Activated T-cell treated with anti-CD3 and anti-CD28 coated beads, Interleukin-2, amount 50 U/mL, for 1 hour (primary cell): ENCODE measurements at regions not wholly inside any gene's neighbourhood (a gene's known extent, or its start where the extent isn't known, plus 50 kb on each side); places are given as distances from the start of the nearest gene placed in this dataset.

Experiments
- DNase-seq: peaks from one replicate; pipeline ENCODE4 v3.0.0-alpha.2; 2020

DNA sequence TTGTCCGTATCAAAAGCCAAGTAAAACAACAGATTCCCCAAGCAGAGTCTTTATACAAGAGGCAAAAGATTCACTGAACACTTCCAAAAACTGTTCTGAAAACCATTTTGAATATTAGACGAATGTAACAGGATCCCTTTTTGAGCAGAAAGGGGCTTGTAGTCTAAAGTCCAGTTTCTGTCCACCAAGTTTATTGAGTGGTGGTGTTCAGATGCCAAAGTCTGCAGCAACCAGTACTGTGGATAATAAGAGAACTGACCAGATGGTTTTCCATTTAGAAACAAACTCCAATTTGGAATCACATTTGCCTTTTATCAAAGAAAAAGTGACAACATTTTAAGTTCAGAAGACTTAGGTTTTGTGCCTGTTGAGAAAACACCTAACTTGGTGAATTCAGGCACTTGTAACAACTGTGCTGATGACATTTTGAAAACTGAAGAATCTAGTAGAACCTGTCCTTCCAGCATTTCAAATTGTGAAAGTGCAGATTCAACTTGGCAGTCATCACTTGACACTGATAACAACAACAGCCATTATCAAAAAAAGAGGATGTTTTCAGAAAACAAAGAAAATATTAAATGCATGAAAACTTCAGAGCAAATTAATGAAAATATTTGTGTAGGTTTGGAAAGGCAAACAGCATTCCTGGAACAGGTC, 217.1 kb downstream of the CSNK2A3 start:
- no peak for DNase-seq

DNA sequence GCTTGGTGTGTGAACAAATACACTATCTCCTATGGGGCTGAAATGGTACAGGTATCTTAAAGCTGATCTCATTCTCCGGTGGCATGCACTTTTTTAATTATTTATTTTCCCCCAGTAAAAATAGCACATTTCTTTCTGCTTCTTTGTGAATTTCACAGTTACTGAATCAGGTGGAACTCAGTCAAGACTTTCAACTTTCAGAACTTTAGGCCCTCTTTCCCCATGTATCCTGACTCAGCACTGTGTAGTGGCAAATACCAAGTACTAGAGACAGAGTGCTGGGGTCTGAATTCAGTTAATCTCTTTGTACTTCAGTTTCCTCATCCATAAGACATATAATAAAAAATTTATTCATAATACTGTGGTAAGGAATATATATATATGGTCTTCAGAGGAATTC, 223.9 kb downstream of the CSNK2A3 start:
- DNase-seq, result no peak

DNA sequence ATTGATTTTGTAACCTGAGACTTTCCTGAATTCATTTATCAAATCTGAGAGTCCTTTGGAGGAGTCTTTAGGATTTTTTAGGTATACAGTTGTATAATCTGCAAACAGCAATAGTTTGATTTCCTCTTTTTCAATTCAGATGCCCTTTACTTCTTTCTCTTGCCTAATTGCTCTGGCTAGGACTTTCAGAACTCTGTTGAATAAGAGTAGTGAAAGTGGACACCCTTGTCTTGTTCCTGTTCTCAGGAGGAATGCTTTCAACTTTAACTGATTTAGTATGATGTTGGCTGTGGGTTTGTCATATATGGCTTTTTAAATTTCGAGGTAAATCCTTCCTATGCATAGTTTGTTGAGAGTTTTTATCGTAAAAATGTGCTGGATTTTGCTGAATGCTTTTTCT, 227.4 kb downstream of the CSNK2A3 start:
- no peak for DNase-seq

DNA sequence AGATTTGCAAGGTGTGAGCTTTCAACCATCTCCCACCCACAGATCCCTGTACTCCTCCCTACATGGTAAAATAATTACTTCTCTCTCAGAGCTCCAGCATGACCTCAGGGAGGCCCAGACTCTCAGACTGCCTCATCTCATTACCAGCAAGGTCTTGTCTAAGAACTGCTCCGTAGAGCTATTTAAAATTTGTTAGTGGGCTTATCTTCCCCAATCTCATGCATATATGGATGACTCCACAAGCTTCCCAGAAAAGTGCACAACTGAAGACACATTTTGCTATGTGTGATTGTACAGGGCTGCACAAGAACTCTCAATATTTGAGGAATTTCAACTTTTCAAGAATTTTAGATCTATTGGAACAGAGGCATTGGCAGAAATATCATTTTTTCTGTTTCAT, 230.3 kb downstream of the CSNK2A3 start:
- DNase-seq, result no peak

DNA sequence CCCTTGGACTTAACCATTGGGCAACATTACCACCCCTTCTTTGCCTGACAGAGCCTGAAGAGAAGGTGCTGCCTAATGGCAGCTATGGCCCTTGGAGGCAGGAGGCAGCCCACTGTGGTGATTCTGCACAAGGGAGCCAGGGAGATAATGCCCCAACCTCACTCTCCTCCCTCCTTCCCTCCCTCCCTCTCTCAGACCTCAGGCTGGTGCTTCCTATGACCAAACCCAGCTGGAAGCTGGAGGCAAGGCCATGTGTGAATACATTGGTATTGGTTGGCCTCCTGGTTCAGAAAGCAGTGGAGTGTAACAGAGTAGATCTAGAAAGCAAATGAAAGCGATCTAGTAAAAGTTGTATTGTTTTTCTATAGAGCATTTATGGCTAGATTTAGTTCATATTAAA, 233.1 kb downstream of the CSNK2A3 start:
- DNase-seq, result no peak

DNA sequence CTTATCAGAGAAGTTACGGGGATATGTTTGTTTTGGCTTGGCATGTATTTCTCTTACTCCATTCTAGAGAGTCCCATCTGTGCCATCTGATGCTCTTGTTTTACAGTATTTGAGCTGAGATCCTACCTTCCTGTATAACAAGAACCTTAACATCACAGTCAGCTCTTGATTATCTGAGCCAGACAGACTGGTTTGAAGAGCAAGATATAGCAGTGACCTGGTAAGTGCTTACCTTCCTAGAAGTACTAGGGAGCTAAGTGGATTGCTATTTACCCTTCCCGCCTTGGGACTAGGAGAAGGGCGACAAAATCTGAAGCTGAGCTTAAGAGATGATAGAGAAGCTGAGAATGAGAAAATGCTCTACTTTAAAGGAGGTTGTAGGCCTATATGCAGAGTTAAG, 235.3 kb downstream of the CSNK2A3 start:
- no peak for DNase-seq

DNA sequence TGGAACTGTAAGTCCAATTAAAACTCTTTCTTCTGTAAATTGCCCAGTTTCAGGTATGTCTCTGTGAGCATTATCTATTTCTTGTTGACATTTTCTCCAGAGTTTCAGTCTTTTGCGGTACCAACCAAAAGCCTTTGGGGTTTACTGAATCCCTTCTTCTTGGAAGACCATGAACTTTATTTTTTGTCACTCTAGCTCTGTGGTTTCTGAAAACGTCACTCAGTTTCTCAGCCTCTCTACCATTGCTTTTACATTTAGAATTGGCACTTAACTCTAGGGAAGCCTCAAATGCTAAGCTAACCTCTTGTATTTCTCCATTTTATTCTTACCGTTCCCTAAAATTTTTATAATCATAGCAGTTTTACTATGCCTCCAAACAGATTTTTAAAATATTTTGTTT, 237.6 kb downstream of the CSNK2A3 start:
- no peak for DNase-seq

DNA sequence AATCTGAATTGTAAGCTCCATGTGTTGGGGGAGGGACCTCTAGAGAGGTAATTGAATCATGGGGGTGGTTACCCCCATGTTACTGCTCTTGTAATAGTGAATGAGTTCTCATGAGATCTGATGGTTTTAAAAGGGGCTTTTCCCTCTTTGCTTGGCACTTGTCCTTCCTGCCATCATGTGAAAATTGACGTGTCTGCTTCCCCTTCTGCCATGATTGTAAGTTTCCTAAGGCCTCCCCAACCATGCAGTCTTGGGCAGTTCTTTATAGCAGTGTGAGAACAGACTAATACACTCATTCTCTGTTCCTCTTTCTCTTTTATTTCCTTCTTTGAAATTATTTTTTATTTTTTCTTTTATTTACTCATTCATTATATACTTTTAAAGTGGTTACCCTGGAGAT, 239.4 kb downstream of the CSNK2A3 start:
- DNase-seq, result no peak

DNA sequence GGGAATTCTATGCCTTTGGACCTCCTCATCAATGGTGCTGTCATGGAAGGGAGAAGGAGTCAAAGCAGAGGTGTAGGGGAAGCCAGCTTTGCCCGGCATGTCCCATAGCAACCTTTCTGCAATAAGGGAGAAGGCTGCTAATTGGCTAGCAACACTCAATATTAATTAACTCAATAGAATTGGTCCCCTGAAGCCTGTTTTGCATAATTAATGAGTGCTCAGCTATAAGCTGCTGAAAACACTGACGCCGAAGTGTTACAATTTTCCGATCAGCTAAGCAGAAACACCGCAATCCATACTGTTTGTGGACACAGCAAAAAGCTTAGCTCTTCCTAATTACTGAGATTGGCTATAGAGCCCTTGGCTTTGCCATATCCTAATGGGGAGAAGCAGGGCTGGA, 245.0 kb downstream of the CSNK2A3 start:
- DNase-seq, result no peak

DNA sequence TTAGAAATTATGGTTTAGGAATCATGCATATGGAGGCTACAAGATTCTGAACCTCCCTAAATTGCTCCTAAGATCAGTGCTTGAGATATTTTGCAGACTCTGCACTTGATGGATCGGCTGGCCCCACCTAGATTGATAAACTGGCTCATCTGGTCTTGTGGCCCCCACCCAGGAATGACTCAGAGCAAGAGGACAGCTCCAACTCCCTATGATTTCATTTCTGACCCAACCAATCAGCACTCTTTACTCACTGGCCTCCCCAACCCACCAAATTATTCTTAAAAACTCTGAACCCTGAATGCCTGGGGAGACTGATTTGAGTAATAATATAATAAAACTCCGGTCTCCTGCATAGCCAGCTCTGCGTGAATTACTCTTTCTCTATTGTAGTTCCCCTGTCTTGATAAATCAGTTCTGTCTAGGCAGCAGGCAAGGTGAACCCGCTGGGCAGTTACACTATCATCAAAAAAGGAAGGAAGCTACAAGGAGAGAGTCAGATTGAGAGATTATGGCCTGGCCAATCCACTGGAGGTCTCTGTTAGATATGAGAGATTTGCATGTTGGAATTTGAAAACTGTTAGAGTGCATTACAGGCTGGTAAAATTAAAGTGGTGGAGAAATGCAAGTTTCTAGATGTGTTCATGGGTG, 245.8 kb downstream of the CSNK2A3 start:
- no peak for DNase-seq

DNA sequence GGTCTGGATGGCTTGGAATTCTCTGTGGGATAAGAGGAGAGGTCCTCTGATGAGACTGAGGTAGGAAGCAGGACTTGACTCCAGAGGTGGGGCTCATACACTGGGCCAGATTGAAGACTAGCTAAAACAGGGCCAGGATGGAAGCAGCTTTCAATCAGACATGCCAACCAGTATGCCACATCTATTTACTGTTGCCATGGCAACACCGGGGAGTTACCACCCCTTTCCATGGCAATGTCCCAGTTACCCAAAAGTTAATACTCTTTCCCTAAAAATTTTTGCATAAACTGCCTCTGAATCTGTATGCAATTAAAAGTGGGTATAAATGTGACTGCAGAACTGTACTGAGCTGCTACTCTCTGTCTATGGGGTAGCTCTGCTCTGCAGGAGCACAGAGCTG, 247.5 kb upstream of the ZBED5 start:
- DNase-seq, result no peak

DNA sequence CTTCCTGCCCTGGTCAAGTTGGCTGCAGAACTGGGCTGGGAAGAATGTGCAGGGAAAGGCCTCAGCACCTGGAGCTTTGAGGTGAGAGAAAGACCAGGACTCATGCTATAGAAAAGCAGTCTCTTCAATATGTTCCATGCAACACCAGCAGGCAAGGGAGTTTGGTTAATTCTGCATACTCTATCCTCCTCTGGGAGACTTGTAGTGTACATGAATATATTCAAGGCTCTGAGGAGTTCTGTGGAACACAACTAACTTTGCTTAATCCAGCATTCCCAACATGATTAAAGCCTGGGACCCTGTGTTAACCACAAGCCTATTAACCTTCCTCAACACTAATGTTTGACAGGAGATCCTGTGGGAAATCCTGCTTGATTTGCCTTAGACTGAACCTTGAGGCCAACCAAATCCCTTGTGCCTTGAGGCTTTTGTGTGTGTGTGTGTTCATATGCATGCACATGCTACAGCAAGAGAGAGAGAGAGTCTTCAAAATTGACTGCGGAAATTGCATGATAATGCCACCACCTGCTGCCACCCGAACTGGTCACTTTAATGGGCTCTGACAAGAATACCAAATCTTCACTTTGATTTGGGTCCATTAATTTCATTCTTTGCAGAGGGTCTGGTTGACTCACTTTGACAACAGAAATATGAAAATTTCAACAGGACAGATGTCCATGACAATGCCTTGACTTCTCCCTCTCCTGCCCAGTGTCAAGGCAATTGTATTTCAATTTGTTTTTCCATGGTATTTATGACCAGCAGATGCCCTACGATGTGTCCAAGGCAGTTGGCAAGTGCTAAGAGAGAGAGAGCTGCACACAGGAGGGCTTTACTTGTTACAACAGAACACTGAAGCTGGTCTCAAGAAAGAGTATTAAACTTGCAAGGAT, 238.2 kb upstream of the ZBED5 start:
- no peak for DNase-seq

DNA sequence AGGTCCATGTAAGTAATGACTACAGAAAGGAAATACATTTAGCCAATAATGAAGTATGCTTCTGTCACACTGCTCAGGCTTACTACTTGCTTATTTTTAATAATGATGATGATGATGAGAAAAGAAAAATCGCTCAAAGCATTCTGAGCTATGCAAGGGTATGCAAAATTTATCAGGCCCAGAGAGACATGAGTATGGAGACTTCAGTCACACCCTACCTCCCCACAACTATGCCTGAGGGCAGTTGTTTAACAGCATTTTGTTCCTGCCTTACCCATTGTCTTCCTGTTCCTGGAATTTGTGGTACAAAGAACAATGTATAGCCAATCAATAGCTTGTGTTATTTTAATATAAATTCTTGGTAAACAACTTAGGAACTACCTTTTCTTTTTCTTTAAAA, 232.6 kb upstream of the ZBED5 start:
- no peak for DNase-seq

DNA sequence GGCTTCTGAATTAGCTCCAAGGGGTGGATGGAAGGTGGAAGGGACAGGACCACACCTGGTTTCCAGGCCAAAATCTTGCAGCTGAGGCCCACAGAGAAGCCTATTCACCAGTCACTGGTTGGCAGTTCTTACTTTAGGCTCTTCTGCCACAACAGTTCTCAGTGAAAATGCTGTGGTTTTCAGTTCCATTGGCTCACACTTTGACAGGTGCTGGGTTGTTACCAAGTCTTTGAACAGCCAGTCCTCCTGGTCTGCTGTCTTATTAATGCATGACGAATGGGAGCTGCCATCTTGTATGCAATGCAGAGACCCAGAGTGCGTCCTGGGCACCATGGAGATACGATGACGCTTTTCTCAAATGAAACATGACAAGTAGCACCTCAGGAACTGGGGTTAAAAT, 232.0 kb upstream of the ZBED5 start:
- no peak for DNase-seq

DNA sequence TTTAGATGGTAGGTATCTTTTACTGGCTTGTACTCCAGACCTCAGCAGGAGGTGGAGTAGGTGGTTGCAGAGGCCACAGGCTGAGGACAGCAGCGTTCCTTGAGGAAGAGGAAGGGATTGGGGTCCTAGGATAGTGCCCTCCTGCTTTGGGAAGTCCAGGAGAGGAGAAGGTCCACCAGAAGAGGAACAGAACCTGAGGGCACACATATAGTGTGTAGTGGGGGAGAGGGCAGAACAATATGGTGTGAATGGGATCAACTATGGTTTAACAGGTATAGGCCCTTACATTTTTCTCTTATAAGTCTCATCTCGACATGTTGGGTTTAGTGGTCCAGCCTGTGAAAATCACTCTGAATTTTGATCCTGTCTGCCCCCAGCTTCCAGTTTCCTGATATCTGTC, 229.1 kb upstream of the ZBED5 start:
- DNase-seq, result no peak

DNA sequence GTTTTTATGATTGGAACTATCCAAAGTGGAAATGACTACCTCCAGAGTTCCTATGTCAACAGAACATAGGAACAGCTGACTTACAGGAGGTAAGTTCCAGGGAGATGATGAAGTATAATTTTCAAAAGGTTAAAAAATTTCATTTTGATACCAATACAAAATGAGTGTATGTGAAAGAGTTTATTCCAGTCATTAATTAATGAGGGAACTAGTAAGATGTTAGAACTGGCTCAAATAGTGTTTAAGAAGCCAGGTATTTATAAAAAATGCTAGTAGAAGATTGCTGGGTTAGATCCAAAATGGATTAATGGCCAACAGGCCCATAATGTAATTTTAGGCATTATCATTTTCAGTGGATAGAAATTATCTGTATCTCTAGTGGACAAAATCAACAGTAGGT, 227.7 kb upstream of the ZBED5 start:
- no peak for DNase-seq

DNA sequence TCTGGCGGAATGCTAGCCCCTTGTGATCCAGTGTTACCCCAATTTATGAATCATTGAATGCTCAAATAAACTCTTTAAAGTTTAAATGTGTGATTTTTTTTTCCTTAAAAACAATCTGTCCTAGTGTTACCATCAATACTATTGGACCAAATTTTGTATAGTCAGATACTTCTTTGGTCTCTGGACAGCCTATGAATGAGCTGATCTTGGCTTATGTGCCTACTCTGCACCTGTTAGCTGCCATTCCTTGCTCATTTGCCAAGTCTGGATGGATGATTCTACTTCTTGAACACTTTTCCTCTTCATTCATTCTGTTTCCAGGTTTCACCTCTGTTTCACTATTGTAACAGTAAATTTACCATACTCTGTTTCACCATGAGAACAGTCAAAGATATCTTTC, 226.5 kb upstream of the ZBED5 start:
- no peak for DNase-seq

DNA sequence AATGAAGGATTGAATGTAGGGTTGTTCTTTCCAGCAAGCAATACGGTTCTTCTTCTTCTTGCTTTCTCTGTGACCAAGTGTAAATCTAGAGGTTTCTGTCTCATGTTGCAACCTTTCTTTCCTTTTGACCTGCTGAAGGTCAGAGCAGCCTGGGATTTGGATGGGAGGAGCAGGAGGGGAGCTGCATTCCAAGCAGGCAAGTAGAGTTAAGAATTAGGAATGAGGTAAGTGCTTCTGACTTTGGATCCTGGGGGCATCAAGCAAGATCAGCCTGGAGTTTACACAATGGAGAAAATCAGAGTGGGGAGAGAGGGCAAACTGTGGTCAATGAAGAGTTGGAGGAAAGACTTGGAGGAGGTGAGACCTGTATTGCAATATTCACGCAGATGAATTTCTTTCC, 225.6 kb upstream of the ZBED5 start:
- DNase-seq, result no peak

DNA sequence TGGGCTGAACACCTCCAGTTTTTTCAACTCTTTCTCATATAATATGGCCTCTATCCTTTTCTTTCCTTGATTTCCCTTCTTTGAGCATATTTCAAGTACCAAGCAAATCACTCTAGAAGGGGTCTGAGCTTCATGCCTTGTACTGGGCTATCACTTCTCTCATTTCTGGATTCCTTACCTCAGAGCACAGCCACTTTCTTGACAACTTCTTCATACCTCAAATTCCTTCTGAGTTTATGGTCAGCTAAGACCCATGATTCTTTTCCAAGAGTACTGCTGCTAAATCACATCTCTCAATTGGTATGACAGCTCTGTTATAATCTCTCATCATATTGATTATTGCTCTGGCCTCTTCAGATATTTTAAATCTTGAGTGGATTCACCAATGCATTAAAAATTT, 224.8 kb upstream of the ZBED5 start:
- DNase-seq, result no peak

DNA sequence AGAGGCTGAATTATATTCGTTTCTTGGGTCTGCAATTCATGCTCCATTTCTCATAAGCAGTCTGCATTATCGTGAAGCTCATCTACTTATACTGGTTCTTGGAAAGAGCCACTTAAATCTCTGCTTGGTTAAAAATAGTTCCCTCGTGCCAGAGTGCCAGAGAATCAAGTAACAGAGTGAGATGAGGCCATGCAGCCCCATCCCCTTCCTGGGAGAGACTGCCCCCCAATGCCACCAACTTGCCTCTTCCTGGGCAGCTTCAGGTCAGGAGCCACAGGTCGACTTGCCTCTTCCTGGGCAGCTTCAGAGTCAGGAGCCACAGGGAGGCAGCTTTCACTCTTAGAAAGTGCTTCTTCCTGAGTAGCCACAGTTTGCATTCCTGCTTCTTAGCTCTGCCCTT, 223.9 kb upstream of the ZBED5 start:
- no peak for DNase-seq

DNA sequence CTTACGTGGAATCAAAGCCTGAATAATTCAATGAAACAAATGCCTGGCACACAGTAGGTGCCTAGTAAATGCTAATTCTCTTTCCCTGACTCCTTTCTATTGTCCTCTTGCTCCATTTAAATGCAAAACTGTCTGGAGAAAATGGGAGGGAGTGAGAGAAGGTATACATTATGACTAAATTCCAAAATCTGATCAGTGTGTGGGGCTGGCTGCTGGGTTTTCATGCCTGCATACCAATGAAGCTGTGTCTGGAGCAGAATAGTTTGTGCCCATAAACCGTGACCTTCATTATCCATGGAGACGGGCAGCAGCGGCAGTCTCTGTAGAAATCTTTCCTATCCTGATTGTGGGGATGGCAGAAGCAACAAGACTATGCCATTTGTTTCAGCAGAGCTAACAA, 223.4 kb upstream of the ZBED5 start:
- DNase-seq, result no peak

DNA sequence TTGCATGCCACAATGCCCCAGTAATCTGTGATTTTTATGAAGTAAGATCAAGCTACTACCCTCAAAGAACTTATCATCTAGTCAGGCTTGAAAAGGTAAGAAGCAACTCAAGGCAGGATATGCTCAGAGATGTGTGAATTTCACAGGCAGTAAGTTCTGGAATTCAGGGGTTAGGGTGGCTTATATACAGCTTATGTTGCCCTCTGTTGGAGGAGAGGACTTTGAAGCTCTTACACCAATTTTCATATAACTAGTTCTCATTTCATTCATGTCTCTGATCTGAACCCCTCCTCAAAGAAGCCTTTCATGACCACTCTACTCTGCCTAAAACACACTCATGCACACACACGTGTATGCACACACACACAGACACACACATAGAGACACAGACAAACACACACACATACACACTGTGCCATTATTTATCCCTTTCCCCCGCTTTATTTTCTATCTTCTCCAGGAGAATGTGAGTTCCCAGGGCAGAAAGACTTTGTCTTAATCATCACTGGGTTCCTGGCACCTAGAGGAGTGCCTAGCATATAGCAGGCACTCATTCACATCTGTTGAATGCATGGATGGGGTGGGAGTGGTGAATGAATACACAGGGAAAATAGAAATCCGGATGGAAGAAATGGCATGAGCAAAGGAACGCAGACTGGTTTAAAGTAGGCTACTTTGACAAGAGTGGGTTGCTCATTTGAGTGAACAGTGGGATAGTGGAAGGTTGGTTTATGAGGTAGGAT, 220.7 kb upstream of the ZBED5 start:
- no peak for DNase-seq

DNA sequence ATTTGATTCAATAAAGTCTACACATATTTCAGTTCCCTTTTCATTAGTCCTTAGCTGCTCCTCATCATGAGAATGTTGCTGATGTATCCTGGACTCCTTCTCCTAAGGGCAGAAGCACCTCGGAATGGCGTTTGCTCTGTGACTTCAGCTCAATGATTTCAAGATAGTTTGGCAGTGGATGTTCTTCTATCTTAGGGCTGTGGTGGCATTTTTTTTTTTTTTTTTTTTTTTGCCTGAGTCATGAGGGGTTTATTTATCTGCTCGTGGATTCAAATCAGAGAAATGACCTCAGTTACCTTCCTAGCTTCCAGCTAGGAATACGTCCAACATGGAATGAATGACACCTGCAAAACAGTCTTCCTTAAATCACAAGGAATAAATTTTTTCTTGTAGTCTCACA, 220.0 kb upstream of the ZBED5 start:
- no peak for DNase-seq

DNA sequence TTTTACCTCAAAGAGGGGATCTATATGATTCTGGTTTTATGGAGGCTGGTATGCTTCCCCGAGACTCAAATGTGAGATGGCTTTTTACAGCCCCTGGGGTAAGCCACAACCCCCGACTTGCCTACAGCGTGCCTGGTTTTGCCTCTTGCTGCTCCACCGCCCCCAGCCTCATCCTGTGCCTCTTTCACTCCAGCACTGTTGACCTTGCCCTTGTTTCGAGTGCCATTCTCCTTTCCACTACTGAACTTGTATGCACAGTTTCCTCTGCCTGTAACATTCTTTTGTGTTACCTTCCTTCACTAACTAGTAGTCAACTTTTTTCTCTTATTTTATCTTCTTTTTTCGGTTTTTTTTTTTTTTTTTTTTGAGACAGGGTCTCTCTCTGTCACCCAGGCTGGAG, 219.0 kb upstream of the ZBED5 start:
- no peak for DNase-seq
